Panc1 (cell line): ENCODE measurements at regions not wholly inside any gene's neighbourhood (a gene's known extent, or its start where the extent isn't known, plus 50 kb on each side); places are given as distances from the start of the nearest gene placed in this dataset.

Experiments used
- POLR2AphosphoS5 ChIP-seq: IDR thresholded peaks from 2 replicates; pipeline ENCODE4 v1.6.1; 2012; ENCODE audit warnings: mild to moderate bottlenecking, low read depth, low read length, moderate library complexity
- TF ChIP-seq, protein P1 (sequence below): fragments of 450-650 bp; IDR thresholded peaks from 2 replicates; pipeline ENCODE4 v1.5.1; 2017; ENCODE audit warnings: mild to moderate bottlenecking
- TF ChIP-seq, protein P2 (sequence below), 2 experiments: IDR thresholded peaks; 2 replicates each; pipeline ENCODE4 v1.6.1; 2011 to 2012; ENCODE audit warnings: low read depth in 2 of 2, control low read depth in 1 of 2, low read length in 1 of 2, mild to moderate bottlenecking in 1 of 2, moderate library complexity in 1 of 2; ENCODE audit not compliant: insufficient read depth in 1 of 2

DNA sequence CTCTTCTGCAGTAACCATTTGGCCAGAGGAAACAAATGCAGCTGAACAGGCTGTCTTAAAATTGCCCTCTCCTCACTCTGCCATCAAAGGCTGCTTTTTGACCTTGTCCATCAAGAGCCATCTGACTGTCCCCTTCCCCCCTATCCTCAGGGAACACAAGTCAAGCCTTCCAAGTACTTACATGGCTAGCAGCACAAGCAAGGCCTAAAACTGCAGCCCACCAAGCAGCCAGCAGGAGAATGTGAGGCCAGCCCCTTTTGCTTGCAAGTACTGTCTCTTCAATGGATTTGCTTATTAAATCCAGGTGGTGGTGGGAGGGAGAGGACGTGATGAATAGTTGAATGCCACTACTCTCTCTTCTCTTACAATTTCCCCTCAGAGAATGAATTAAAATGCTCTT, 83.5 kb downstream of the HTR1A start:
- TF ChIP-seq, protein P1, sequence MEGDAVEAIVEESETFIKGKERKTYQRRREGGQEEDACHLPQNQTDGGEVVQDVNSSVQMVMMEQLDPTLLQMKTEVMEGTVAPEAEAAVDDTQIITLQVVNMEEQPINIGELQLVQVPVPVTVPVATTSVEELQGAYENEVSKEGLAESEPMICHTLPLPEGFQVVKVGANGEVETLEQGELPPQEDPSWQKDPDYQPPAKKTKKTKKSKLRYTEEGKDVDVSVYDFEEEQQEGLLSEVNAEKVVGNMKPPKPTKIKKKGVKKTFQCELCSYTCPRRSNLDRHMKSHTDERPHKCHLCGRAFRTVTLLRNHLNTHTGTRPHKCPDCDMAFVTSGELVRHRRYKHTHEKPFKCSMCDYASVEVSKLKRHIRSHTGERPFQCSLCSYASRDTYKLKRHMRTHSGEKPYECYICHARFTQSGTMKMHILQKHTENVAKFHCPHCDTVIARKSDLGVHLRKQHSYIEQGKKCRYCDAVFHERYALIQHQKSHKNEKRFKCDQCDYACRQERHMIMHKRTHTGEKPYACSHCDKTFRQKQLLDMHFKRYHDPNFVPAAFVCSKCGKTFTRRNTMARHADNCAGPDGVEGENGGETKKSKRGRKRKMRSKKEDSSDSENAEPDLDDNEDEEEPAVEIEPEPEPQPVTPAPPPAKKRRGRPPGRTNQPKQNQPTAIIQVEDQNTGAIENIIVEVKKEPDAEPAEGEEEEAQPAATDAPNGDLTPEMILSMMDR = no peak
- TF ChIP-seq, protein P2, sequence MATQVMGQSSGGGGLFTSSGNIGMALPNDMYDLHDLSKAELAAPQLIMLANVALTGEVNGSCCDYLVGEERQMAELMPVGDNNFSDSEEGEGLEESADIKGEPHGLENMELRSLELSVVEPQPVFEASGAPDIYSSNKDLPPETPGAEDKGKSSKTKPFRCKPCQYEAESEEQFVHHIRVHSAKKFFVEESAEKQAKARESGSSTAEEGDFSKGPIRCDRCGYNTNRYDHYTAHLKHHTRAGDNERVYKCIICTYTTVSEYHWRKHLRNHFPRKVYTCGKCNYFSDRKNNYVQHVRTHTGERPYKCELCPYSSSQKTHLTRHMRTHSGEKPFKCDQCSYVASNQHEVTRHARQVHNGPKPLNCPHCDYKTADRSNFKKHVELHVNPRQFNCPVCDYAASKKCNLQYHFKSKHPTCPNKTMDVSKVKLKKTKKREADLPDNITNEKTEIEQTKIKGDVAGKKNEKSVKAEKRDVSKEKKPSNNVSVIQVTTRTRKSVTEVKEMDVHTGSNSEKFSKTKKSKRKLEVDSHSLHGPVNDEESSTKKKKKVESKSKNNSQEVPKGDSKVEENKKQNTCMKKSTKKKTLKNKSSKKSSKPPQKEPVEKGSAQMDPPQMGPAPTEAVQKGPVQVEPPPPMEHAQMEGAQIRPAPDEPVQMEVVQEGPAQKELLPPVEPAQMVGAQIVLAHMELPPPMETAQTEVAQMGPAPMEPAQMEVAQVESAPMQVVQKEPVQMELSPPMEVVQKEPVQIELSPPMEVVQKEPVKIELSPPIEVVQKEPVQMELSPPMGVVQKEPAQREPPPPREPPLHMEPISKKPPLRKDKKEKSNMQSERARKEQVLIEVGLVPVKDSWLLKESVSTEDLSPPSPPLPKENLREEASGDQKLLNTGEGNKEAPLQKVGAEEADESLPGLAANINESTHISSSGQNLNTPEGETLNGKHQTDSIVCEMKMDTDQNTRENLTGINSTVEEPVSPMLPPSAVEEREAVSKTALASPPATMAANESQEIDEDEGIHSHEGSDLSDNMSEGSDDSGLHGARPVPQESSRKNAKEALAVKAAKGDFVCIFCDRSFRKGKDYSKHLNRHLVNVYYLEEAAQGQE (IDR thresholded peaks at IDR 0.05; ENCODE audit: insufficient read depth in 1 of 2, low read depth in 2 of 2, low read length in 1 of 2) = no peak
- no peak for TF ChIP-seq POLR2AphosphoS5
